ENCODE measurements at regions not wholly inside any gene's neighbourhood (a gene's known extent, or its start where the extent isn't known, plus 50 kb on each side); places are given as distances from the start of the nearest gene placed in this dataset.

GRCh38 chr3:18237251-18238005, 187.7 kb downstream of the SATB1 start:
- no peak overlapping the region for H3K4me3 ChIP-seq
- DNase-seq (ENCODE audit: low spot score in 2 of 2) = no peak
- peaks cover 3% of the 10 kb centered on the region for H3K27me3 ChIP-seq
- H3K9me3 ChIP-seq = no peaks in the 10 kb centered on the region
- TF ChIP-seq POLR2AphosphoS5 (IDR thresholded peaks at IDR 0.05) (no peak), POLR2A (IDR thresholded peaks at IDR 0.05) (no peak), CTCF (IDR thresholded peaks at IDR 0.05) (no peak), EP300 (IDR thresholded peaks at IDR 0.05) (no peak)
- no peaks in the 10 kb centered on the region for H3K4me1 ChIP-seq
- H3K27ac ChIP-seq = no peak overlapping the region
- WGBS = 47% methylated on average over 5 of the region's 5 CpGs
- H3K36me3 ChIP-seq = no peaks in the 10 kb centered on the region

- H3K9me3 ChIP-seq = no peaks in the 10 kb centered on the region
- H3K27me3 ChIP-seq = peaks cover 3% of the 10 kb centered on the region
- no peak overlapping the region for H3K27ac ChIP-seq
- WGBS = 89% methylated on average over 2 of the region's 2 CpGs
- DNase-seq (ENCODE audit: low spot score in 2 of 2) = no peak
- H3K36me3 ChIP-seq = no peaks in the 10 kb centered on the region
- no peaks in the 10 kb centered on the region for H3K4me1 ChIP-seq
- no peak overlapping the region for H3K4me3 ChIP-seq
- TF ChIP-seq POLR2A (IDR thresholded peaks at IDR 0.05) (no peak), CTCF (IDR thresholded peaks at IDR 0.05) (no peak), EP300 (IDR thresholded peaks at IDR 0.05) (no peak), POLR2AphosphoS5 (IDR thresholded peaks at IDR 0.05) (no peak)
Observed at GRCh38 chr3:18236726-18237125, 188.4 kb downstream of the SATB1 start.

GRCh38 chr3:18234717-18235335, 190.3 kb downstream of the SATB1 start:
- DNase-seq (ENCODE audit: low spot score in 2 of 2) = no peak
- 66% methylated on average over 4 of the region's 4 CpGs for WGBS

GRCh38 chr3:18233987-18234716, 191.0 kb downstream of the SATB1 start:
- H3K9me3 ChIP-seq = no peaks in the 10 kb centered on the region
- TF ChIP-seq POLR2A (IDR thresholded peaks at IDR 0.05) (no peak), EP300 (IDR thresholded peaks at IDR 0.05) (no peak), POLR2AphosphoS5 (IDR thresholded peaks at IDR 0.05) (no peak), CTCF (IDR thresholded peaks at IDR 0.05) (no peak)
- 61% methylated on average over 10 of the region's 10 CpGs for WGBS

More at GRCh38 chr3:18234717-18235335, 190.3 kb downstream of the SATB1 start:
- Histone ChIP-seq H3K4me3 (no peak overlapping the region), H3K36me3 (no peaks in the 10 kb centered on the region), H3K27ac (no peak overlapping the region), H3K9me3 (no peaks in the 10 kb centered on the region), H3K4me1 (no peaks in the 10 kb centered on the region), H3K27me3 (peaks cover 6% of the 10 kb centered on the region)
- TF ChIP-seq EP300 (IDR thresholded peaks at IDR 0.05) (no peak), POLR2A (IDR thresholded peaks at IDR 0.05) (no peak), POLR2AphosphoS5 (IDR thresholded peaks at IDR 0.05) (no peak), CTCF (IDR thresholded peaks at IDR 0.05) (no peak)

GRCh38 chr3:18232317-18232716, 192.8 kb downstream of the SATB1 start:
- Histone ChIP-seq H3K4me3 (no peak overlapping the region), H3K27ac (no peak overlapping the region), H3K36me3 (no peaks in the 10 kb centered on the region), H3K4me1 (no peaks in the 10 kb centered on the region), H3K27me3 (peaks cover 6% of the 10 kb centered on the region), H3K9me3 (no peaks in the 10 kb centered on the region)
- no peak for DNase-seq (ENCODE audit: low spot score in 2 of 2)
- WGBS = 39% methylated on average over 3 of the region's 3 CpGs
- TF ChIP-seq EP300 (IDR thresholded peaks at IDR 0.05) = no peak
- TF ChIP-seq CTCF (IDR thresholded peaks at IDR 0.05) = no peak
- TF ChIP-seq POLR2AphosphoS5 (IDR thresholded peaks at IDR 0.05) = no peak
- TF ChIP-seq POLR2A (IDR thresholded peaks at IDR 0.05) = no peak

More at GRCh38 chr3:18233987-18234716, 191.0 kb downstream of the SATB1 start:
- Histone ChIP-seq H3K4me3 (no peak overlapping the region), H3K4me1 (no peaks in the 10 kb centered on the region), H3K36me3 (no peaks in the 10 kb centered on the region), H3K27ac (no peak overlapping the region), H3K27me3 (peaks cover 6% of the 10 kb centered on the region)
- DNase-seq (ENCODE audit: low spot score in 2 of 2) = no peak

Measured in suprapubic skin (tissue), 4 donors.